ENCODE measurements at regions not wholly inside any gene's neighbourhood (a gene's known extent, or its start where the extent isn't known, plus 50 kb on each side); places are given as distances from the start of the nearest gene placed in this dataset.
A peak's percentile ranks its signal among the peaks of the same experiment; 100 is the strongest.

DNA sequence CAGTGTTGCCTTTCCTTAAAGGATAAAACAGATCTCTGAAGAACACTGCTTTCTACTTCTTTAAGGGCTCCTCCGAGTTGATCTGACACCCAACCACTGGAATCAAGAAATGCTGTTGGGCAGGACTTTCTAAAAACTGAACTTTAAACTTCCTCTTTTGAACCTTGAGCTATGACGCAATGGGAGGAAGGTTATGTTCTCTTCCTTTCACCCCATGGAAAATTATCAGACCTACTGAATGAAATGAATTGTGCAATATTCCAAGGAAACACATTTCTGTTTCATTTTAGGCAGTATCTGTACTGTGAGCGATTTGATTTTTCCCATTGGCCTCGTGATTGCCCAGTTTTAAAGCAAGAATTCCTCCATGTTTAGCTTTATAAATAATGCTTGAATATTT is 206.0 kb upstream of the PRR16 start:
- Mint-ChIP-seq H3K27ac (peak overlapping the region; percentile 67 to 93 (median 88)), H3K36me3 (no peaks in the 10 kb centered on the region), H3K4me1 (peaks cover 25% of the 10 kb centered on the region), H3K9me3 (peaks cover 0 to under 1% (median 0%) of the 10 kb centered on the region in 7 donors), H3K27me3 (ENCODE audit: low read depth in 3 of 3) (no peaks in the 10 kb centered on the region), H3K4me3 (peak overlapping the region; percentile 24 to 78)
- Histone ChIP-seq H4K20me1 (ENCODE audit: insufficient read depth, low read length) (no peaks in the 10 kb centered on the region), H3K27me3 (ENCODE audit: control insufficient read depth in 2 of 2, insufficient read depth in 2 of 2, low read length in 2 of 2) (no peaks in the 10 kb centered on the region), H3K9me3 (replicated peaks in 1 of 2; ENCODE audit: control insufficient read depth in 1 of 2, insufficient read depth in 1 of 2, low read length in 2 of 2) (no peaks in the 10 kb centered on the region), H3K4me1 (ENCODE audit: control insufficient read depth in 1 of 2, insufficient read depth in 2 of 2, low read length in 2 of 2) (peaks cover 9 to 15% of the 10 kb centered on the region in 2 donors), H3K4me3 (replicated peaks in 1 of 3; ENCODE audit: low read depth in 2 of 3, low read length in 3 of 3) (peak overlapping the region in 2 of 3 experiments; percentile 5 to 59), H3K36me3 (replicated peaks in 1 of 2; ENCODE audit: control insufficient read depth in 1 of 2, insufficient read depth in 2 of 2, low read length in 2 of 2) (no peaks in the 10 kb centered on the region), H3K4me2 (replicated peaks; ENCODE audit: extremely low read depth, low read length, poor library complexity, severe bottlenecking) (peak overlapping the region; percentile 62), H3K9ac (ENCODE audit: insufficient read depth, low read length, poor library complexity, severe bottlenecking) (peak overlapping the region; percentile 35), H3K27ac (ENCODE audit: low read depth in 1 of 2, low read length in 2 of 2) (peak overlapping the region; percentile 6 to 85), H3K79me2 (ENCODE audit: insufficient read depth, low read length) (no peaks in the 10 kb centered on the region), H2AFZ (ENCODE audit: insufficient read depth, low read depth, low read length, poor library complexity, severe bottlenecking) (peak overlapping the region; percentile 76)
- TF ChIP-seq, protein P1, sequence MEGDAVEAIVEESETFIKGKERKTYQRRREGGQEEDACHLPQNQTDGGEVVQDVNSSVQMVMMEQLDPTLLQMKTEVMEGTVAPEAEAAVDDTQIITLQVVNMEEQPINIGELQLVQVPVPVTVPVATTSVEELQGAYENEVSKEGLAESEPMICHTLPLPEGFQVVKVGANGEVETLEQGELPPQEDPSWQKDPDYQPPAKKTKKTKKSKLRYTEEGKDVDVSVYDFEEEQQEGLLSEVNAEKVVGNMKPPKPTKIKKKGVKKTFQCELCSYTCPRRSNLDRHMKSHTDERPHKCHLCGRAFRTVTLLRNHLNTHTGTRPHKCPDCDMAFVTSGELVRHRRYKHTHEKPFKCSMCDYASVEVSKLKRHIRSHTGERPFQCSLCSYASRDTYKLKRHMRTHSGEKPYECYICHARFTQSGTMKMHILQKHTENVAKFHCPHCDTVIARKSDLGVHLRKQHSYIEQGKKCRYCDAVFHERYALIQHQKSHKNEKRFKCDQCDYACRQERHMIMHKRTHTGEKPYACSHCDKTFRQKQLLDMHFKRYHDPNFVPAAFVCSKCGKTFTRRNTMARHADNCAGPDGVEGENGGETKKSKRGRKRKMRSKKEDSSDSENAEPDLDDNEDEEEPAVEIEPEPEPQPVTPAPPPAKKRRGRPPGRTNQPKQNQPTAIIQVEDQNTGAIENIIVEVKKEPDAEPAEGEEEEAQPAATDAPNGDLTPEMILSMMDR (IDR thresholded peaks at IDR 0.05), result no peak
- intact Hi-C loops (cut with micrococcal nuclease), result no loop called here
- DNase-seq, result peak; percentile 86 to 90 (median 89)
- no CpG with 5 or more reads among the region's 4 CpGs for WGBS (ENCODE audit: insufficient coverage)

DNA sequence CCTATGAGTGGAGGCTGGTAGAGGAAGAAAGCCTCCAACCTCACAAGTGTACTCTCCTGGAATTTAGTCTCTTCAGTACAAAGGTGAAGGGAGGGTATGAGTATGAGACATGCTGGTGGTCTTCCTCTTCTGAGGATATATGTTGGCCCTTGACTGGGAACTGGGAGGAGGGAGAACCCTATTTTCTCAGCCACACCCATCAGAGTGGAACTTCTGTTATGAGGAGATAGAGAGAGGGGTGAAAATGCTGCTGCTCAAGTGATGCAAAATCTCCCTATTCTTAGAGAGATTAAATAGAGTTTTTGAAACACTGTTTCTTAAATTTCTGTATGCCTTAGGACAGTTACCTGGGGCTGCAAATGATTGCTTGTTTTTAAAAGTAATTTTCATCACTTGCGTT is 203.4 kb upstream of the PRR16 start:
- no peak overlapping the region for H3K4me3 Mint-ChIP-seq
- no peaks in the 10 kb centered on the region for H3K79me2 ChIP-seq (ENCODE audit: insufficient read depth, low read length)
- peaks cover 0 to 2% (median 2%) of the 10 kb centered on the region in 3 donors for H3K27me3 Mint-ChIP-seq (ENCODE audit: low read depth in 3 of 3)
- H3K9ac ChIP-seq (ENCODE audit: insufficient read depth, low read length, poor library complexity, severe bottlenecking), result no peak overlapping the region
- H3K9me3 ChIP-seq (replicated peaks in 1 of 2; ENCODE audit: control insufficient read depth in 1 of 2, insufficient read depth in 1 of 2, low read length in 2 of 2), result no peaks in the 10 kb centered on the region
- WGBS (ENCODE audit: insufficient coverage), result no CpG with 5 or more reads among the region's 1 CpG
- no peak overlapping the region for H3K4me3 ChIP-seq (replicated peaks in 1 of 3; ENCODE audit: low read depth in 2 of 3, low read length in 3 of 3)
- H2AFZ ChIP-seq (ENCODE audit: insufficient read depth, low read depth, low read length, poor library complexity, severe bottlenecking), result no peak overlapping the region
- H3K4me2 ChIP-seq (replicated peaks; ENCODE audit: extremely low read depth, low read length, poor library complexity, severe bottlenecking), result no peak overlapping the region
- H3K36me3 ChIP-seq (replicated peaks in 1 of 2; ENCODE audit: control insufficient read depth in 1 of 2, insufficient read depth in 2 of 2, low read length in 2 of 2), result no peaks in the 10 kb centered on the region
- no peaks in the 10 kb centered on the region for H4K20me1 ChIP-seq (ENCODE audit: insufficient read depth, low read length)
- DNase-seq, result no peak
- no peak overlapping the region for H3K27ac Mint-ChIP-seq
- peaks cover 25% of the 10 kb centered on the region for H3K4me1 Mint-ChIP-seq
- H3K9me3 Mint-ChIP-seq, result peaks cover 0 to 2% (median 0%) of the 10 kb centered on the region in 7 donors
- intact Hi-C loops (cut with micrococcal nuclease), result loop anchor here in 1 of 2 donors (10.0 kb wide), 1 partner anchor 204 kb away; the partner anchor contains the start of gene PRR16
- peaks cover 9 to 15% of the 10 kb centered on the region in 2 donors for H3K4me1 ChIP-seq (ENCODE audit: control insufficient read depth in 1 of 2, insufficient read depth in 2 of 2, low read length in 2 of 2)
- no peaks in the 10 kb centered on the region for H3K36me3 Mint-ChIP-seq
- TF ChIP-seq, protein P1 (IDR thresholded peaks at IDR 0.05), result no peak
- H3K27me3 ChIP-seq (ENCODE audit: control insufficient read depth in 2 of 2, insufficient read depth in 2 of 2, low read length in 2 of 2), result no peaks in the 10 kb centered on the region
- no peak overlapping the region for H3K27ac ChIP-seq (ENCODE audit: low read depth in 1 of 2, low read length in 2 of 2)
